ENCODE measurements at regions not wholly inside any gene's neighbourhood (a gene's known extent, or its start where the extent isn't known, plus 50 kb on each side); places are given as distances from the start of the nearest gene placed in this dataset.
A peak's percentile ranks its signal among the peaks of the same experiment; 100 is the strongest.

GRCh38 chr6:90970672-90971071 lies 383.8 kb upstream of the MAP3K7 start:
- Histone ChIP-seq H3K4me3 (ENCODE audit: low read length) (no peak overlapping the region), H3K27me3 (ENCODE audit: control insufficient read depth, insufficient read depth, low read length) (no peaks in the 10 kb centered on the region), H3K27ac (ENCODE audit: low read length) (no peak overlapping the region), H3K4me1 (ENCODE audit: control insufficient read depth, insufficient read depth, low read length) (no peaks in the 10 kb centered on the region), H3K9me3 (ENCODE audit: control insufficient read depth, insufficient read depth, low read length) (no peaks in the 10 kb centered on the region), H3K36me3 (ENCODE audit: control insufficient read depth, insufficient read depth, low read length) (no peaks in the 10 kb centered on the region)
- DNase-seq (ENCODE audit: low read depth, low spot score) = no peak

- H3K27ac ChIP-seq (ENCODE audit: low read length) = no peak overlapping the region
- H3K9me3 ChIP-seq (ENCODE audit: control insufficient read depth, insufficient read depth, low read length) = no peaks in the 10 kb centered on the region
- no peaks in the 10 kb centered on the region for H3K4me1 ChIP-seq (ENCODE audit: control insufficient read depth, insufficient read depth, low read length)
- WGBS (ENCODE audit: insufficient coverage, insufficient read length) = no CpG with 5 or more reads among the region's 3 CpGs
- no peak for DNase-seq (ENCODE audit: low read depth, low spot score)
- no peak overlapping the region for H3K4me3 ChIP-seq (ENCODE audit: low read length)
- no peaks in the 10 kb centered on the region for H3K27me3 ChIP-seq (ENCODE audit: control insufficient read depth, insufficient read depth, low read length)
- no peaks in the 10 kb centered on the region for H3K36me3 ChIP-seq (ENCODE audit: control insufficient read depth, insufficient read depth, low read length)
These were observed 380.6 kb upstream of the MAP3K7 start for GRCh38 chr6:90967471-90967870.

- Histone ChIP-seq H3K4me3 (ENCODE audit: low read length) (no peak overlapping the region), H3K9me3 (ENCODE audit: control insufficient read depth, insufficient read depth, low read length) (no peaks in the 10 kb centered on the region), H3K4me1 (ENCODE audit: control insufficient read depth, insufficient read depth, low read length) (no peaks in the 10 kb centered on the region), H3K27ac (ENCODE audit: low read length) (no peak overlapping the region), H3K27me3 (ENCODE audit: control insufficient read depth, insufficient read depth, low read length) (no peaks in the 10 kb centered on the region), H3K36me3 (ENCODE audit: control insufficient read depth, insufficient read depth, low read length) (no peaks in the 10 kb centered on the region)
- no peak for DNase-seq (ENCODE audit: low read depth, low spot score)
- no CpG with 5 or more reads among the region's 2 CpGs for WGBS (ENCODE audit: insufficient coverage, insufficient read length)
These were observed 373.5 kb upstream of the MAP3K7 start for GRCh38 chr6:90960324-90960723.

DNA sequence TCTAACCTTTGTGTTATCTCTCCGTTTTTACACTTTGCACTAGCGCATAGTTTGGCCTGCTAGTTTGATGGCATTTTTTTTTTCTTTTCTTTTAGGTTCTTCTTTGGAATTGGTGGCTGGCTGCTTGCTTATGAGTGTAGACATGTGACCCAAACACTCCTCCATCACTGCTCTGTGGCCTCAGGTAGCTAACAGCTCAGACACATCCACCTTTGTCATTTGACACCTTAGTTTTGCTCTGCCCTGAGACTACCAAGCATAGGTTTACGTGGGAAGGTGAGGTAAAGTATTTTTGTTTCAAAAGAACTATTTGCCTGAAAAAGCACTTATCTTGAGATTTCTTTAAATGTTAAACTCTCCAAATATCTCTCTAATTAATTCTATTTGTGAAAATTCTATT lies 368.4 kb upstream of the MAP3K7 start:
- no peak overlapping the region for H3K27ac ChIP-seq (ENCODE audit: low read length)
- H3K27me3 ChIP-seq (ENCODE audit: control insufficient read depth, insufficient read depth, low read length) = no peaks in the 10 kb centered on the region
- WGBS (ENCODE audit: insufficient coverage, insufficient read length) = no CpG with 5 or more reads among the region's 3 CpGs
- no peaks in the 10 kb centered on the region for H3K36me3 ChIP-seq (ENCODE audit: control insufficient read depth, insufficient read depth, low read length)
- no peaks in the 10 kb centered on the region for H3K4me1 ChIP-seq (ENCODE audit: control insufficient read depth, insufficient read depth, low read length)
- no peak overlapping the region for H3K4me3 ChIP-seq (ENCODE audit: low read length)
- DNase-seq (ENCODE audit: low read depth, low spot score) = no peak
- no peaks in the 10 kb centered on the region for H3K9me3 ChIP-seq (ENCODE audit: control insufficient read depth, insufficient read depth, low read length)

- Histone ChIP-seq H3K27ac (ENCODE audit: low read length) (no peak overlapping the region), H3K27me3 (ENCODE audit: control insufficient read depth, insufficient read depth, low read length) (no peaks in the 10 kb centered on the region), H3K4me1 (ENCODE audit: control insufficient read depth, insufficient read depth, low read length) (no peaks in the 10 kb centered on the region), H3K4me3 (ENCODE audit: low read length) (no peak overlapping the region), H3K9me3 (ENCODE audit: control insufficient read depth, insufficient read depth, low read length) (no peaks in the 10 kb centered on the region), H3K36me3 (ENCODE audit: control insufficient read depth, insufficient read depth, low read length) (no peaks in the 10 kb centered on the region)
- DNase-seq (ENCODE audit: low read depth, low spot score) = no peak
These were observed 366.7 kb upstream of the MAP3K7 start for GRCh38 chr6:90953405-90954161.

- no peak for DNase-seq (ENCODE audit: low read depth, low spot score)
- Histone ChIP-seq H3K27ac (ENCODE audit: low read length) (no peak overlapping the region), H3K27me3 (ENCODE audit: control insufficient read depth, insufficient read depth, low read length) (no peaks in the 10 kb centered on the region), H3K4me3 (ENCODE audit: low read length) (no peak overlapping the region), H3K9me3 (ENCODE audit: control insufficient read depth, insufficient read depth, low read length) (no peaks in the 10 kb centered on the region), H3K4me1 (ENCODE audit: control insufficient read depth, insufficient read depth, low read length) (no peaks in the 10 kb centered on the region), H3K36me3 (ENCODE audit: control insufficient read depth, insufficient read depth, low read length) (no peaks in the 10 kb centered on the region)
- no CpG with 5 or more reads among the region's 2 CpGs for WGBS (ENCODE audit: insufficient coverage, insufficient read length)
These were observed 365.3 kb upstream of the MAP3K7 start for GRCh38 chr6:90952176-90952575.

DNA sequence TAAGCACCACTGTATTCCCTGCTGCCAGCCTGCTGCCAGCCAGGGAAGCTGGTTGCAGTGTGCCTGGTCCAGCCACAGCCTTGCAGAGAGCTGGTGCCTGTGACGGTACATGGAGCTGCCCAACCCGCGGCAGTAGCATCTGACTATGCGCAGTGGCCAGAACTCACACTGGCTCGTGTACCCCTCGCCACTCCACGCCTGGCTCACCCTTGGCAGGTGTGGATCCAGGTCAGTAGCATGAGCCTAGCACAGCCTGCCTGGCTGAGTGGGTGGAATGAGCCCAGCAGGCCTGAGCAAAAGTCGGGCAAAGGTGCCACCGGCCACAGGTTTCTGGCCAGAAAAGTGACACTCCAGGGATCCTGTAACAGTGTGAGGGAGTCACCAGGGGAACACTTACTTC lies 361.7 kb upstream of the MAP3K7 start:
- Histone ChIP-seq H3K27ac (ENCODE audit: low read length) (no peak overlapping the region), H3K36me3 (ENCODE audit: control insufficient read depth, insufficient read depth, low read length) (no peaks in the 10 kb centered on the region), H3K4me1 (ENCODE audit: control insufficient read depth, insufficient read depth, low read length) (no peaks in the 10 kb centered on the region; the same call in 1 of the 2 replicates), H3K4me3 (ENCODE audit: low read length) (no peak overlapping the region), H3K9me3 (ENCODE audit: control insufficient read depth, insufficient read depth, low read length) (no peaks in the 10 kb centered on the region), H3K27me3 (ENCODE audit: control insufficient read depth, insufficient read depth, low read length) (no peaks in the 10 kb centered on the region)
- DNase-seq (ENCODE audit: low read depth, low spot score) = no peak
- no CpG with 5 or more reads among the region's 9 CpGs for whole genome bisulfite sequencing (ENCODE audit: insufficient coverage, insufficient read length)

DNA sequence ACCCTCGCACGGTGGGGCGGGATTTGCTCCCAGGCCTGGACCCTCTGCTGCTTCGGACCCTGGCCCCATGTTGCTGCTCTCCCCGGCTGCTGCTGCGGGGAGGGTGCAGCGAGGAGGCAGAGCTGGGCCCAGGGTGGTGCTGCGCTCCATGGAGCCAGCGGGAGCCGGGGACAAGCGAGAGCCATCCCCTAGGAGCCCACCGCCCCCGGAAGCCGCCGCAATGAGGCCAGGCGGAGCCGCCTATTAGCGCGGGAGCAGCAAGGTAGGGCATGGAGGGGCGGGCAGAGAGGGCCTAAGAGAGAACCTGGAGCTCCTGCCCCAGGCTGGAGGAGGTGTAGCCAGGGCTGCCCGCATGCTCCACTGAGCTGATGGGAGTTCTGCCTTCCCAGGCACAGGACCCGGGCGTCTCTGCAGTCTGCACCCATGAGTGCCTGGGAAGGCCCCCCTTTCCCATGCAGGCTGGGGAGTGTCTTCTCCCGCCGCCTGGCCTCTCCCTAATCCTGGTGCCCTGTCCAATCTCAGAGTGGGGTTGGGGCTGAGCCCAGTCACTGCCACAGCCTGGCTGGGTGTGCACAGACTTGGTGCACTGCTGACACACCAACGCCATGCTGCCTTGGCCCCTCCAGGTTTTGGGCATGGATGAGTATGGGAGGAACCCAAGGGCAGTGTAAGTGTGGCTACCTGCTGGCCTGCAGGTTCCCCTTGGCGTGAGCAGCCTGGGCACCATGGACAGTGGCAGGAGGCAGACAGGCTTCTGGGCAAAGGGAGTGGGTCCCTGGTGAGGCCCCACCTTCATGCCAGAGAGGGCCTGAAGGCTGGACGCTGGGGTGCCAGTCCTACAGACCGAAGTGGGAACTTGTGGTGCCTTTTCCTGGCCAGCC lies 360.6 kb upstream of the MAP3K7 start:
- WGBS (ENCODE audit: insufficient coverage, insufficient read length) = no CpG with 5 or more reads among the region's 29 CpGs
- H3K4me1 ChIP-seq (ENCODE audit: control insufficient read depth, insufficient read depth, low read length) = no peaks in the 10 kb centered on the region; the same call in none of the 2 replicates
- DNase-seq (ENCODE audit: low read depth, low spot score) = no peak
- no peak overlapping the region for H3K27ac ChIP-seq (ENCODE audit: low read length)
- H3K4me3 ChIP-seq (ENCODE audit: low read length) = no peak overlapping the region
- H3K36me3 ChIP-seq (ENCODE audit: control insufficient read depth, insufficient read depth, low read length) = no peaks in the 10 kb centered on the region
- H3K9me3 ChIP-seq (ENCODE audit: control insufficient read depth, insufficient read depth, low read length) = no peaks in the 10 kb centered on the region
- no peaks in the 10 kb centered on the region for H3K27me3 ChIP-seq (ENCODE audit: control insufficient read depth, insufficient read depth, low read length)

- Histone ChIP-seq H3K4me3 (ENCODE audit: low read length) (no peak overlapping the region), H3K27ac (ENCODE audit: low read length) (no peak overlapping the region), H3K9me3 (ENCODE audit: control insufficient read depth, insufficient read depth, low read length) (no peaks in the 10 kb centered on the region), H3K4me1 (ENCODE audit: control insufficient read depth, insufficient read depth, low read length) (no peaks in the 10 kb centered on the region; the same call in none of the 2 replicates), H3K36me3 (ENCODE audit: control insufficient read depth, insufficient read depth, low read length) (no peaks in the 10 kb centered on the region), H3K27me3 (ENCODE audit: control insufficient read depth, insufficient read depth, low read length) (no peaks in the 10 kb centered on the region)
- no peak for DNase-seq (ENCODE audit: low read depth, low spot score)
- no CpG with 5 or more reads among the region's 7 CpGs for WGBS (ENCODE audit: insufficient coverage, insufficient read length)
These were observed 355.0 kb upstream of the MAP3K7 start for GRCh38 chr6:90941885-90942284.

DNA sequence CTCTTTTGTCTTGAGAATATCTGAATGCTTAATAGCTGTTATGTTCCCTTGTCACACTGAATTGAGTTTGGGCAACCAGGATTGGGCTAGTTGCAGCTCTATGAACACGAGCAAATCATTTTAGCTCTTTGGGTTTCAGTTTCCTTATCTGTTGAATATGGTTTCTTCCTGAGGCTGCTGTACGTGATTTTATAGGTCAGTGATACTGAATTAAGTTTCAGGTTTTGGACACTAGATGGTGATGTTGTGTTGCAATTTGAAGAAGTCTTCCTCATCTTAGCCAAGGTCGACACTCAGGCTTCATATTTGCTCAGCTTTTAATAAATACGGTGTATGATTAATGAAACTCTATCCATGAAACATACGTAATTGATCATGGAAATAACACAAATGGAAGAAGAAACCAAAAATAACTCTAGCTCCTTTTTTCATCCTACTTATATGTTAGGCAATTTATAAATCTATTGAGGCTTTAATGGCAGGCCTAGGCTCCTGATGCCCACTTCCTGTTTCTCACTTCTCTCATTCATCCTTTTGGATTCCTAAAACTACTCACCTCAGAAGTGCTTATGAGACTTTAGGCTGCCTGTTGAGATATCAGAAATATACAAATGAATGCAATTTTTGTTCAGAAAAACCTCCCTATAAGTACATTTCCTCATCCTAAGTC lies 354.1 kb upstream of the MAP3K7 start:
- H3K9me3 ChIP-seq (ENCODE audit: control insufficient read depth, insufficient read depth, low read length) = no peaks in the 10 kb centered on the region
- no CpG with 5 or more reads among the region's 5 CpGs for WGBS (ENCODE audit: insufficient coverage, insufficient read length)

More for the DNA sequence above, 354.1 kb upstream of the MAP3K7 start:
- DNase-seq (ENCODE audit: low read depth, low spot score) = peak; percentile 45
- Histone ChIP-seq H3K4me3 (ENCODE audit: low read length) (no peak overlapping the region), H3K36me3 (ENCODE audit: control insufficient read depth, insufficient read depth, low read length) (no peaks in the 10 kb centered on the region), H3K27me3 (ENCODE audit: control insufficient read depth, insufficient read depth, low read length) (no peaks in the 10 kb centered on the region), H3K27ac (ENCODE audit: low read length) (no peak overlapping the region), H3K4me1 (ENCODE audit: control insufficient read depth, insufficient read depth, low read length) (no peaks in the 10 kb centered on the region; the same call in 1 of the 2 replicates)

Data from iPS DF 6.9 (cell line).